ENCODE measurements at regions not wholly inside any gene's neighbourhood (a gene's known extent, or its start where the extent isn't known, plus 50 kb on each side); places are given as distances from the start of the nearest gene placed in this dataset.

GRCh38 chr13:39976481-39976880 lies 321.0 kb downstream of the COG6 start:
- no peak for TF ChIP-seq CTCF (IDR thresholded peaks at IDR 0.05)
- H3K27me3 Mint-ChIP-seq: no peaks in the 10 kb centered on the region
- Histone ChIP-seq H3K4me1 (ENCODE audit: insufficient read depth, low read length) (no peaks in the 10 kb centered on the region), H3K9me3 (ENCODE audit: control insufficient read depth in 1 of 2, insufficient read depth in 1 of 2, low read length in 2 of 2) (no peaks in the 10 kb centered on the region), H3K27ac (ENCODE audit: low read depth in 1 of 2, low read length in 2 of 2) (no peak overlapping the region), H3K4me3 (ENCODE audit: low read length) (no peak overlapping the region), H3K27me3 (ENCODE audit: control insufficient read depth in 1 of 2, insufficient read depth in 2 of 2, low read length in 2 of 2) (no peaks in the 10 kb centered on the region), H3K36me3 (ENCODE audit: insufficient read depth, low read length) (no peaks in the 10 kb centered on the region)
- no peak overlapping the region for H3K27ac Mint-ChIP-seq
- ChIA-PET POLR2A (no interaction called here), CTCF (no interaction called here)
- no peaks in the 10 kb centered on the region for H3K9me3 Mint-ChIP-seq
- no peak overlapping the region for H3K4me3 Mint-ChIP-seq
- DNase-seq: no peak
- no peaks in the 10 kb centered on the region for H3K4me1 Mint-ChIP-seq (ENCODE audit: low read depth)
- intact Hi-C loops (cut with DNase I, micrococcal nuclease): no loop called here
- no peaks in the 10 kb centered on the region for H3K36me3 Mint-ChIP-seq (ENCODE audit: low read depth)
- ATAC-seq (ENCODE audit: poor library complexity): no peak

- H3K27me3 Mint-ChIP-seq: no peaks in the 10 kb centered on the region
- no peak overlapping the region for H3K27ac Mint-ChIP-seq
- no peaks in the 10 kb centered on the region for H3K27me3 ChIP-seq (ENCODE audit: control insufficient read depth in 1 of 2, insufficient read depth in 2 of 2, low read length in 2 of 2)
- H3K4me1 ChIP-seq (ENCODE audit: insufficient read depth, low read length): no peaks in the 10 kb centered on the region
- no peak overlapping the region for H3K27ac ChIP-seq (ENCODE audit: low read depth in 1 of 2, low read length in 2 of 2)
- ATAC-seq (ENCODE audit: poor library complexity) (no peak), DNase-seq (no peak)
- H3K4me3 ChIP-seq (ENCODE audit: low read length): no peak overlapping the region
- ChIA-PET CTCF (no interaction called here), POLR2A (no interaction called here)
- H3K36me3 ChIP-seq (ENCODE audit: insufficient read depth, low read length): no peaks in the 10 kb centered on the region
- no peaks in the 10 kb centered on the region for H3K36me3 Mint-ChIP-seq (ENCODE audit: low read depth)
- no peaks in the 10 kb centered on the region for H3K4me1 Mint-ChIP-seq (ENCODE audit: low read depth)
- no peak for TF ChIP-seq CTCF (IDR thresholded peaks at IDR 0.05)
- no peaks in the 10 kb centered on the region for H3K9me3 ChIP-seq (ENCODE audit: control insufficient read depth in 1 of 2, insufficient read depth in 1 of 2, low read length in 2 of 2)
- H3K9me3 Mint-ChIP-seq: peaks cover 3% of the 10 kb centered on the region
- intact Hi-C loops (cut with DNase I, micrococcal nuclease): no loop called here
- H3K4me3 Mint-ChIP-seq: no peak overlapping the region
These were observed 325.6 kb downstream of the COG6 start for GRCh38 chr13:39981056-39981455.

- Histone ChIP-seq H3K4me3 (ENCODE audit: low read length) (no peak overlapping the region), H3K4me1 (ENCODE audit: insufficient read depth, low read length) (no peaks in the 10 kb centered on the region), H3K36me3 (ENCODE audit: insufficient read depth, low read length) (no peaks in the 10 kb centered on the region), H3K27ac (ENCODE audit: low read depth in 1 of 2, low read length in 2 of 2) (no peak overlapping the region), H3K9me3 (ENCODE audit: control insufficient read depth in 1 of 2, insufficient read depth in 1 of 2, low read length in 2 of 2) (no peaks in the 10 kb centered on the region), H3K27me3 (ENCODE audit: control insufficient read depth in 1 of 2, insufficient read depth in 2 of 2, low read length in 2 of 2) (no peaks in the 10 kb centered on the region)
- no peaks in the 10 kb centered on the region for H3K36me3 Mint-ChIP-seq (ENCODE audit: low read depth)
- no peak for TF ChIP-seq CTCF (IDR thresholded peaks at IDR 0.05)
- peaks cover 4% of the 10 kb centered on the region for H3K9me3 Mint-ChIP-seq
- no peaks in the 10 kb centered on the region for H3K4me1 Mint-ChIP-seq (ENCODE audit: low read depth)
- H3K4me3 Mint-ChIP-seq: no peak overlapping the region
- no peak overlapping the region for H3K27ac Mint-ChIP-seq
- ATAC-seq (ENCODE audit: poor library complexity): no peak
- ChIA-PET POLR2A (no interaction called here), CTCF (no interaction called here)
- no peak for DNase-seq
- intact Hi-C loops (cut with DNase I, micrococcal nuclease): no loop called here
- no peaks in the 10 kb centered on the region for H3K27me3 Mint-ChIP-seq
These were observed 327.3 kb downstream of the COG6 start for GRCh38 chr13:39982745-39983144.
